Left ventricle myocardium inferior (tissue), 1 donor: ENCODE measurements at regions not wholly inside any gene's neighbourhood (a gene's known extent, or its start where the extent isn't known, plus 50 kb on each side); places are given as distances from the start of the nearest gene placed in this dataset.

ENCODE experiments used
- DNase-seq: peaks from one replicate; pipeline ENCODE4 v3.0.0-alpha.2; 2020
- H3K27ac ChIP-seq: fragments of 200-600 bp; replicated peaks from 2 replicates; pipeline ENCODE4 v1.8.0; 2021
- H3K27me3 ChIP-seq: fragments of 200-600 bp; 2 replicates; pipeline ENCODE4 v1.8.0; 2021; ENCODE audit warnings: low read depth
- H3K36me3 ChIP-seq: fragments of 200-600 bp; 2 replicates; pipeline ENCODE4 v1.8.0; 2021
- H3K4me1 ChIP-seq: fragments of 200-600 bp; 2 replicates; pipeline ENCODE4 v1.8.0; 2021
- H3K4me3 ChIP-seq: fragments of 200-600 bp; 2 replicates; pipeline ENCODE4 v1.8.0; 2021; ENCODE audit warnings: mild to moderate bottlenecking, moderate library complexity
- H3K9me3 ChIP-seq: fragments of 200-600 bp; replicated peaks from 2 replicates; pipeline ENCODE4 v1.8.0; 2021
- CTCF ChIP-seq: fragments of 200-600 bp; IDR thresholded peaks from 2 replicates; pipeline ENCODE4 v1.8.0; 2021; ENCODE audit warnings: antibody characterized with exemption, mild to moderate bottlenecking, borderline replicate concordance
- intact Hi-C: fragments of 100-400 bp; cut with micrococcal nuclease; formaldehyde crosslinking; loops from one replicate; pipeline ENCODE4 v1.11.0; 2022
- donor health status: DM: no; HTN: yes; CAD: no; lungs with severe emphysema.

- intact Hi-C loops, result no loop called here
- no peak for TF ChIP-seq CTCF
- Histone ChIP-seq H3K36me3 (no peaks in the 10 kb centered on the region), H3K4me1 (peaks cover 32% of the 10 kb centered on the region), H3K4me3 (no peak overlapping the region), H3K9me3 (no peaks in the 10 kb centered on the region), H3K27me3 (no peaks in the 10 kb centered on the region), H3K27ac (peak overlapping the region; percentile 74)
- DNase-seq, result no peak
These were observed 85.5 kb upstream of the ZNF217 start for GRCh38 chr20:53678990-53679596.

- Histone ChIP-seq H3K36me3 (no peaks in the 10 kb centered on the region), H3K4me1 (peaks cover 32% of the 10 kb centered on the region), H3K27me3 (no peaks in the 10 kb centered on the region), H3K4me3 (no peak overlapping the region), H3K27ac (peak overlapping the region; percentile 74), H3K9me3 (no peaks in the 10 kb centered on the region)
- intact Hi-C loops, result no loop called here
- no peak for DNase-seq
- no peak for TF ChIP-seq CTCF
These were observed 84.8 kb upstream of the ZNF217 start for GRCh38 chr20:53678315-53678989.

- DNase-seq, result peak; percentile 32
- Histone ChIP-seq H3K4me3 (peak overlapping the region; percentile 20), H3K36me3 (no peaks in the 10 kb centered on the region), H3K27ac (peak overlapping the region; percentile 74), H3K4me1 (peaks cover 32% of the 10 kb centered on the region), H3K9me3 (no peaks in the 10 kb centered on the region), H3K27me3 (no peaks in the 10 kb centered on the region)
- TF ChIP-seq CTCF, result no peak
- intact Hi-C loops, result no loop called here
These were observed 84.0 kb upstream of the ZNF217 start for GRCh38 chr20:53677447-53678314.

- no peak for DNase-seq
- H3K36me3 ChIP-seq, result no peaks in the 10 kb centered on the region
- intact Hi-C loops, result no loop called here
- peaks cover 32% of the 10 kb centered on the region for H3K4me1 ChIP-seq
- no peaks in the 10 kb centered on the region for H3K9me3 ChIP-seq
- H3K27ac ChIP-seq, result peak overlapping the region; percentile 74
- no peak for TF ChIP-seq CTCF
- no peaks in the 10 kb centered on the region for H3K27me3 ChIP-seq
- no peak overlapping the region for H3K4me3 ChIP-seq
These were observed 83.3 kb upstream of the ZNF217 start for GRCh38 chr20:53676987-53677386.

GRCh38 chr20:53676519-53676822, 82.8 kb upstream of the ZNF217 start:
- H3K9me3 ChIP-seq, result no peaks in the 10 kb centered on the region
- H3K27ac ChIP-seq, result no peak overlapping the region
- H3K4me3 ChIP-seq, result no peak overlapping the region
- no peak for DNase-seq
- intact Hi-C loops, result no loop called here
- no peaks in the 10 kb centered on the region for H3K27me3 ChIP-seq
- no peaks in the 10 kb centered on the region for H3K36me3 ChIP-seq
- no peak for TF ChIP-seq CTCF
- peaks cover 32% of the 10 kb centered on the region for H3K4me1 ChIP-seq
